Trophoblast cell (in vitro differentiated cells and primary cell): ENCODE measurements at regions not wholly inside any gene's neighbourhood (a gene's known extent, or its start where the extent isn't known, plus 50 kb on each side); places are given as distances from the start of the nearest gene placed in this dataset.

Experiments
- DNase-seq, 2 donors: peaks; one replicate each; pipeline ENCODE4 v3.0.0-alpha.2; 2016
- H2AFZ ChIP-seq: 2 replicates; pipeline ENCODE4 v1.6.1; 2013; ENCODE audit warnings: low read length, moderate library complexity, mild to moderate bottlenecking; ENCODE audit not compliant: insufficient read depth, poor library complexity
- H2AK5ac ChIP-seq: 2 replicates; pipeline ENCODE4 v1.6.1; 2013; ENCODE audit warnings: mild to moderate bottlenecking, low read length
- H2BK120ac ChIP-seq: 2 replicates; pipeline ENCODE4 v1.6.1; 2013; ENCODE audit warnings: low read length, mild to moderate bottlenecking, moderate library complexity; ENCODE audit not compliant: insufficient read depth, poor library complexity
- H2BK12ac ChIP-seq: 2 replicates; pipeline ENCODE4 v1.6.1; 2013; ENCODE audit warnings: mild to moderate bottlenecking, low read length, moderate library complexity
- H2BK5ac ChIP-seq: 2 replicates; pipeline ENCODE4 v1.6.1; 2013; ENCODE audit warnings: low read length, low read depth, moderate library complexity, mild to moderate bottlenecking; ENCODE audit not compliant: poor library complexity
- H3K14ac ChIP-seq: 2 replicates; pipeline ENCODE4 v1.6.1; 2013; ENCODE audit warnings: mild to moderate bottlenecking, low read length
- H3K18ac ChIP-seq: 2 replicates; pipeline ENCODE4 v1.6.1; 2013; ENCODE audit warnings: mild to moderate bottlenecking, low read length
- H3K23ac ChIP-seq: 2 replicates; pipeline ENCODE4 v1.6.1; 2013; ENCODE audit warnings: low read length
- H3K27ac ChIP-seq: 2 replicates; pipeline ENCODE4 v1.5.1; 2013; ENCODE audit warnings: low read depth, mild to moderate bottlenecking, inconsistent platforms, low read length, moderate library complexity
- H3K27me3 ChIP-seq: 2 replicates; pipeline ENCODE4 v1.6.1; 2013; ENCODE audit warnings: inconsistent platforms, mild to moderate bottlenecking, low read length, moderate library complexity; ENCODE audit not compliant: insufficient read depth
- H3K36me3 ChIP-seq, 2 experiments: 1 replicate in 1 of 2; 2 replicates in 1 of 2; pipeline ENCODE4 v1.6.1; 2013; ENCODE audit warnings: low read length in 2 of 2, mild to moderate bottlenecking in 2 of 2, moderate library complexity in 1 of 2; ENCODE audit not compliant: insufficient read depth in 2 of 2, control insufficient read depth in 1 of 2
- H3K4ac ChIP-seq: 2 replicates; pipeline ENCODE4 v1.6.1; 2013; ENCODE audit warnings: low read depth, mild to moderate bottlenecking, low read length, moderate library complexity
- H3K4me1 ChIP-seq, 2 experiments: 1 replicate in 1 of 2; 2 replicates in 1 of 2; pipeline ENCODE4 v1.6.1; 2013; ENCODE audit warnings: low read length in 2 of 2, mild to moderate bottlenecking in 2 of 2, moderate library complexity in 1 of 2; ENCODE audit not compliant: insufficient read depth in 2 of 2, control insufficient read depth in 1 of 2
- H3K4me2 ChIP-seq: 2 replicates; pipeline ENCODE4 v1.6.1; 2013; ENCODE audit warnings: inconsistent platforms, mild to moderate bottlenecking, low read length, moderate library complexity
- H3K4me3 ChIP-seq: 2 replicates; pipeline ENCODE4 v1.5.1; 2013; ENCODE audit warnings: mild to moderate bottlenecking, low read depth, low read length, inconsistent platforms
- H3K79me1 ChIP-seq: one replicate; pipeline ENCODE4 v1.6.1; 2013; ENCODE audit warnings: low read length
- H3K79me2 ChIP-seq: 2 replicates; pipeline ENCODE4 v1.6.1; 2013; ENCODE audit warnings: low read length, mild to moderate bottlenecking; ENCODE audit not compliant: control insufficient read depth, insufficient read depth, poor library complexity
- H3K9ac ChIP-seq: 2 replicates; pipeline ENCODE4 v1.6.1; 2013; ENCODE audit warnings: mild to moderate bottlenecking, low read length
- H3K9me3 ChIP-seq: 2 replicates; pipeline ENCODE4 v1.6.1; 2013; ENCODE audit warnings: low read depth, mild to moderate bottlenecking, control low read depth, inconsistent platforms, low read length; ENCODE audit not compliant: insufficient read depth
- H4K12ac ChIP-seq: 2 replicates; pipeline ENCODE4 v1.6.1; 2013; ENCODE audit warnings: low read depth, mild to moderate bottlenecking, low read length, moderate library complexity
- H4K8ac ChIP-seq: 2 replicates; pipeline ENCODE4 v1.6.1; 2013; ENCODE audit warnings: low read depth, mild to moderate bottlenecking, low read length, moderate library complexity
- H4K91ac ChIP-seq: one replicate; pipeline ENCODE4 v1.6.1; 2013; ENCODE audit warnings: low read depth, mild to moderate bottlenecking, low read length, moderate library complexity
- WGBS: extraction: QIAGEN DNeasy Blood & Tissue Kit; methylation state at CpG from one replicate; pipeline ENCODE4 v1.1.7; 2013; ENCODE audit warnings: missing lambda C conversion rate; ENCODE audit not compliant: insufficient read length, insufficient coverage; ENCODE audit errors: extremely low coverage; 5-methylcytosine and 5-hydroxymethylcytosine counted together

DNA sequence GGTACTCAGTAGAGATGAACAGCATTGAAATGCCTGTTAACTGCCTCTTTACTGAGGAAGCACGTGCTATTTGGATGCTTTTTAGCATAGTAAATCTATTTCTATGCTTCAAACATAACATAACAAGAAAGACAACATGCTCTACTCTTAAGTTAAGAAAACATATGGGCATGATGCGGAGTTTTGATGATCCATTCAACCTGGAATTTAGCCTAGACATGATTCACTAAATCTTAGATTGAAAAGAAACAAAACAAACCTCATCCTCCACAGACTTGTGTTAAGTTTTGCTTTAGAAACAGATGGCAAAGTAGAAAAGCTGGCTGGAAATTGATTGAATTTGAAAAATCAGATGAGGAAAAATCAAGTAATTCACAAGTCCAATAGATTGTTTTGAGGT lies 593.8 kb downstream of the OLFM4 start:
- no peak overlapping the region for H2AFZ ChIP-seq
- H2BK120ac ChIP-seq: no peak overlapping the region
- H3K4me1 ChIP-seq: no peaks in the 10 kb centered on the region
- no peak overlapping the region for H2AK5ac ChIP-seq
- H2BK12ac ChIP-seq: no peak overlapping the region
- no peak overlapping the region for H3K4me2 ChIP-seq
- H3K18ac ChIP-seq: no peak overlapping the region
- H4K91ac ChIP-seq: no peak overlapping the region
- no peak overlapping the region for H3K4ac ChIP-seq
- no peaks in the 10 kb centered on the region for H3K79me2 ChIP-seq
- H3K9ac ChIP-seq: no peak overlapping the region
- no peak overlapping the region for H4K8ac ChIP-seq
- H3K23ac ChIP-seq: no peak overlapping the region
- H3K27ac ChIP-seq: no peak overlapping the region
- H2BK5ac ChIP-seq: no peak overlapping the region
- no peak overlapping the region for H3K4me3 ChIP-seq
- WGBS: no CpG with 5 or more reads among the region's 2 CpGs
- no peaks in the 10 kb centered on the region for H3K9me3 ChIP-seq
- peak in 1 of 2 donors; percentile 3 for DNase-seq
- no peak overlapping the region for H3K14ac ChIP-seq
- no peaks in the 10 kb centered on the region for H3K36me3 ChIP-seq
- H4K12ac ChIP-seq: no peak overlapping the region
- H3K27me3 ChIP-seq: no peaks in the 10 kb centered on the region
- H3K79me1 ChIP-seq: no peaks in the 10 kb centered on the region

DNA sequence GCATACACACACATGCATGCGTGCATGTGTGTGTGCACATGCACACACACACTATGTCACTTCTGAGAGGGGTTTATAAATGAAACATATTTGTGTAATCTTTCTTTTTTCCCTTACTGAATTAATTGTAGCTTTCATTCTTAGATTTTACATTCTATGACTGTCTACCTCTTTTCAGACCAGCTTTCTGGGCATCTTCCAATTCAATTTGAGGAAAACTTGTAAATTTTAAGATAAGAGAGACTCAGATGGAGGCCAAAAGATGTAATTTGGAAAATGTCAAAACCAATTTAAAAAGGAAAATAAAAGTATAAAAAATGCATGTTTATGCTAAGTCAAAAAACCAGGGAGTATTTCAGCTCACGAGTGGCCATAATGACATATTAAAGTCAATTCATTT lies 594.5 kb downstream of the OLFM4 start:
- no peak overlapping the region for H2BK120ac ChIP-seq
- no peaks in the 10 kb centered on the region for H3K36me3 ChIP-seq
- H3K9me3 ChIP-seq: no peaks in the 10 kb centered on the region
- no peak overlapping the region for H3K14ac ChIP-seq
- no CpG with 5 or more reads among the region's 2 CpGs for WGBS
- H3K4me1 ChIP-seq: no peaks in the 10 kb centered on the region
- H3K79me2 ChIP-seq: no peaks in the 10 kb centered on the region
- no peak overlapping the region for H4K91ac ChIP-seq
- H2AK5ac ChIP-seq: no peak overlapping the region
- no peak overlapping the region for H3K4me2 ChIP-seq
- H3K23ac ChIP-seq: no peak overlapping the region
- no peak overlapping the region for H3K27ac ChIP-seq
- no peaks in the 10 kb centered on the region for H3K79me1 ChIP-seq
- no peak overlapping the region for H2BK5ac ChIP-seq
- no peak overlapping the region for H4K12ac ChIP-seq
- H2AFZ ChIP-seq: no peak overlapping the region
- DNase-seq: no peak
- H3K4ac ChIP-seq: no peak overlapping the region
- no peak overlapping the region for H3K18ac ChIP-seq
- H3K27me3 ChIP-seq: no peaks in the 10 kb centered on the region
- no peak overlapping the region for H3K4me3 ChIP-seq
- no peak overlapping the region for H2BK12ac ChIP-seq
- H4K8ac ChIP-seq: no peak overlapping the region
- H3K9ac ChIP-seq: no peak overlapping the region

DNA sequence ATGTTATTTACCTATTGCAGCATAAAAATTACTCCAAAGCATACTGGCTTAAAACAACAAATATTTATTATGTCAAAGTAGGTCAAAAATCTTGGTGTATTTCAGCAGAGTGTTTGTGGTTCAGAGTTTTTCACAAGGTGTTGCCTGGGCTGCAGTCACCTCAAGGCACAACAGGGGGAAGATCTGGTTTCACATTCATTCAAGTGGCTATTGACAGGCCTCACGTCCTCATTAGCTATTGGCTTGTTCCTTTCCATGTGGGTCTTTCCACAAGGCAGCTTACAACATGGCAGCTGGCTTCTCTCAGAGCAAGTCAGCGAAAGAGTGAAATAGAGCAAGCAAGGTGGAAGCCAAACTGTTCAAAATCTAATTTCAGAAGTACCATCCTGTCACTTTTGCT lies 602.9 kb downstream of the OLFM4 start:
- no peak for DNase-seq
- Histone ChIP-seq H3K9ac (no peak overlapping the region), H4K12ac (no peak overlapping the region), H3K18ac (no peak overlapping the region), H2BK5ac (no peak overlapping the region), H3K14ac (no peak overlapping the region), H3K23ac (no peak overlapping the region), H3K4me2 (no peak overlapping the region), H3K79me1 (no peaks in the 10 kb centered on the region), H2AK5ac (no peak overlapping the region), H2BK120ac (no peak overlapping the region), H3K36me3 (no peaks in the 10 kb centered on the region), H3K27me3 (no peaks in the 10 kb centered on the region), H2AFZ (no peak overlapping the region), H3K27ac (no peak overlapping the region), H3K79me2 (no peaks in the 10 kb centered on the region), H3K4ac (no peak overlapping the region), H2BK12ac (no peak overlapping the region), H3K4me3 (no peak overlapping the region), H3K4me1 (no peaks in the 10 kb centered on the region), H4K8ac (no peak overlapping the region), H4K91ac (no peak overlapping the region), H3K9me3 (no peaks in the 10 kb centered on the region)
- no CpG with 5 or more reads among the region's 2 CpGs for WGBS

DNA sequence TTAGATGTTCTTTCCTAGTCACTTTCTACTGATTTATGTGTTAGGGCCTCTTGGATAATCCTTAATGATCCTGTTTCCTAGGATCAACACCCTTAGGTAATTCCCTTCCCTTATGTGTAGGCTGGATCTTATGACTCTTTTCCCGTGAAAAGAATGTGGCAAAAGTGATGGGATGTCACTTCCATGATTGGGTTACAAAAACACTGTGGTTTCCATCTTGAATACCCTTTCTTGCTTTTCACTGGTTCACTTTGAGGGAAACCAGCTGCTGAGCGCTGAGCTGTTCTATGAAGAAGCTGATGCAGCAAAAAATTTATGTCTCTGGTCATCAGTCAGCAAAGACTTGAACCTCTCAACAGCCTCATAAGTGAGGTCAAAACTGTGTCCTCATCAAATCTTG lies 609.4 kb downstream of the OLFM4 start:
- DNase-seq: no peak
- H3K79me2 ChIP-seq: no peaks in the 10 kb centered on the region
- no peak overlapping the region for H3K23ac ChIP-seq
- H3K27ac ChIP-seq: no peak overlapping the region
- WGBS: no CpG with 5 or more reads among the region's 2 CpGs
- no peak overlapping the region for H3K14ac ChIP-seq
- H3K4me3 ChIP-seq: no peak overlapping the region
- H3K9me3 ChIP-seq: no peaks in the 10 kb centered on the region
- no peaks in the 10 kb centered on the region for H3K27me3 ChIP-seq
- no peak overlapping the region for H2BK12ac ChIP-seq
- H3K36me3 ChIP-seq: no peaks in the 10 kb centered on the region
- no peak overlapping the region for H4K91ac ChIP-seq
- no peak overlapping the region for H3K18ac ChIP-seq
- H2BK120ac ChIP-seq: no peak overlapping the region
- no peak overlapping the region for H2BK5ac ChIP-seq
- no peak overlapping the region for H2AFZ ChIP-seq
- no peak overlapping the region for H4K12ac ChIP-seq
- no peak overlapping the region for H3K4me2 ChIP-seq
- no peaks in the 10 kb centered on the region for H3K4me1 ChIP-seq
- H3K9ac ChIP-seq: no peak overlapping the region
- H3K4ac ChIP-seq: no peak overlapping the region
- no peak overlapping the region for H4K8ac ChIP-seq
- no peak overlapping the region for H2AK5ac ChIP-seq
- no peaks in the 10 kb centered on the region for H3K79me1 ChIP-seq
